ENCODE measurements at regions not wholly inside any gene's neighbourhood (a gene's known extent, or its start where the extent isn't known, plus 50 kb on each side); places are given as distances from the start of the nearest gene placed in this dataset.

DNA sequence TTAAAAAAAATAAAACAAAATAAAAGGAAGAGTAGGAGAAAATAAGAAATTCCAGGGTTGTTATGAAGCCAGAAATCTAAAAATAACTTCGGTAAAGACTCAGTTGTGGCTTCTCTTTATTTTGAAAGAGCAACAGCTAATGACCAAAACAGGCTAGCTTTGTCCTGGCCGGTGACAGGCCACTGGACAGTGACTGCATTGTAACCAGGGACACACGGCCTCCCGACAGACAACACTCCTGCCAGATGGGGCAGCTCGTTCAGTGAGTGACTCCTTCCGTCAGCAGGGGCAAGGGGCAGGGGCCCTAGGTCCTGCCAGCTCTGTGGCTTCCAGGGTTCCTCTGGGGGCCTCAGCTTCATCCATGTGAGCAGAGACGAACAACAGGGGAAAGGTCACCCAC lies 173.4 kb downstream of the KATNAL1 start:
- H3K27ac Mint-ChIP-seq = no peak overlapping the region
- no peak for ATAC-seq (ENCODE audit: low read depth)
- peaks cover 4% of the 10 kb centered on the region for H3K27me3 Mint-ChIP-seq
- Histone ChIP-seq H3K9me3 (ENCODE audit: control extremely low read depth in 1 of 3, control insufficient read depth in 2 of 3, insufficient read depth in 1 of 3, low read length in 2 of 3) (peaks cover 0 to 3% (median 0%) of the 10 kb centered on the region in 3 donors), H3K27me3 (replicated peaks in 1 of 4; ENCODE audit: control extremely low read depth in 1 of 4, control insufficient read depth in 3 of 4, insufficient read depth in 4 of 4, low read length in 3 of 4) (no peaks in the 10 kb centered on the region), H3K79me2 (ENCODE audit: control insufficient read depth, insufficient read depth, low read length) (no peaks in the 10 kb centered on the region), H3K27ac (ENCODE audit: low read length in 2 of 2) (no peak overlapping the region), H3K9ac (ENCODE audit: low read length) (no peak overlapping the region), H2AFZ (ENCODE audit: insufficient read depth, low read depth, low read length, poor library complexity, severe bottlenecking) (no peak overlapping the region), H3K36me3 (replicated peaks in 1 of 2; ENCODE audit: control extremely low read depth in 1 of 2, control insufficient read depth in 1 of 2, extremely low read depth in 1 of 2, insufficient read depth in 2 of 2, low read length in 1 of 2) (no peaks in the 10 kb centered on the region), H4K20me1 (ENCODE audit: control insufficient read depth, insufficient read depth, low read length, poor library complexity, severe bottlenecking) (no peaks in the 10 kb centered on the region), H3K4me2 (replicated peaks; ENCODE audit: low read depth, low read length, poor library complexity, severe bottlenecking) (no peak overlapping the region), H3K4me3 (ENCODE audit: control extremely low read depth in 1 of 5, extremely low read depth in 1 of 5, insufficient read depth in 1 of 5, low read depth in 2 of 5, low read length in 4 of 5) (no peak overlapping the region), H3K4me1 (ENCODE audit: control insufficient read depth in 2 of 2, insufficient read depth in 2 of 2, low read length in 2 of 2) (peaks cover 4% of the 10 kb centered on the region in 2 donors)
- intact Hi-C loops (cut with micrococcal nuclease) = loop anchor here (2.0 to 10.0 kb wide), 6 partner anchors 19 to 608 kb away; partner anchors contain the start of gene KATNAL1
- peaks cover 5% of the 10 kb centered on the region for H3K4me1 Mint-ChIP-seq
- no peak overlapping the region for H3K4me3 Mint-ChIP-seq
- ChIA-PET POLR2A (no interaction called here), CTCF (interaction anchor here (0.5 to 6.3 kb wide), 14 partner anchors 8 to 731 kb away, joined by 3 to 59 read pairs (median 9); no protein-coding TSS in a partner anchor)
- H3K9me3 Mint-ChIP-seq (ENCODE audit: insufficient read depth) = no peaks in the 10 kb centered on the region
- TF ChIP-seq CTCF (IDR thresholded peaks at IDR 0.05) = no peak
- no peak for TF ChIP-seq EZH2 (IDR thresholded peaks at IDR 0.05; ENCODE audit: borderline replicate concordance, insufficient read depth, low read depth, low read length, poor library complexity, severe bottlenecking)
- DNase-seq = no peak
- WGBS (ENCODE audit: insufficient coverage) = 84% methylated on average over 6 of the region's 7 CpGs

DNA sequence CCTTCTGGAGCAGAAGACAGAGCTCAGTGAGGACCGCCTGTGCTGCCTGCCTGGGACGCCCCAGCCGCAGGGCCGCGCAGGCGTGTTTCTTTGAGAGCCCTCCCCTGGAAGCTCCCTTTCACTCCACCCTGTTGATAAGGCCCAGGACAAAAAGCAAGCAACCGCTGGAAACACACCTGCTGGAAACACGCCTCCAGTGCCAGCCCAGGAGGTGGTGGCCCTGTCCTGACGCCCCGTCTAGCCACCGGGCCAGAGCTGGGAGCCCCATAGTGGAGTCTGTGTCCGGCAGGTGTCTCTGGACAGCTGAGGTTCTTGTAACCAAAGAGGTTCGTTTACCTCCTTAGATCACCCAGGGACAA lies 173.8 kb downstream of the KATNAL1 start:
- H4K20me1 ChIP-seq (ENCODE audit: control insufficient read depth, insufficient read depth, low read length, poor library complexity, severe bottlenecking) = no peaks in the 10 kb centered on the region
- H3K27me3 Mint-ChIP-seq = peaks cover 4% of the 10 kb centered on the region
- ChIA-PET POLR2A (interaction anchor here (1.3 kb wide), 1 partner anchor 15 kb away, joined by 3 read pairs; no protein-coding TSS in a partner anchor), CTCF (interaction anchor here (0.5 to 6.3 kb wide), 18 partner anchors 8 to 732 kb away, joined by 3 to 59 read pairs (median 8); no protein-coding TSS in a partner anchor)
- no peak overlapping the region for H3K4me3 Mint-ChIP-seq
- no peak overlapping the region for H3K27ac ChIP-seq (ENCODE audit: low read length in 2 of 2)
- no peak for DNase-seq
- intact Hi-C loops (cut with micrococcal nuclease) = loop anchor here (2.0 to 10.0 kb wide), 6 partner anchors 19 to 609 kb away; partner anchors contain the start of gene KATNAL1
- no peak overlapping the region for H3K27ac Mint-ChIP-seq
- H3K9me3 ChIP-seq (ENCODE audit: control extremely low read depth in 1 of 3, control insufficient read depth in 2 of 3, insufficient read depth in 1 of 3, low read length in 2 of 3) = peaks cover 0 to 3% (median 0%) of the 10 kb centered on the region in 3 donors
- no peak for ATAC-seq (ENCODE audit: low read depth)
- 94% methylated on average over 9 of the region's 13 CpGs for WGBS (ENCODE audit: insufficient coverage)
- H2AFZ ChIP-seq (ENCODE audit: insufficient read depth, low read depth, low read length, poor library complexity, severe bottlenecking) = no peak overlapping the region
- no peak overlapping the region for H3K4me3 ChIP-seq (ENCODE audit: control extremely low read depth in 1 of 5, extremely low read depth in 1 of 5, insufficient read depth in 1 of 5, low read depth in 2 of 5, low read length in 4 of 5)
- H3K27me3 ChIP-seq (replicated peaks in 1 of 4; ENCODE audit: control extremely low read depth in 1 of 4, control insufficient read depth in 3 of 4, insufficient read depth in 4 of 4, low read length in 3 of 4) = no peaks in the 10 kb centered on the region
- H3K4me1 ChIP-seq (ENCODE audit: control insufficient read depth in 2 of 2, insufficient read depth in 2 of 2, low read length in 2 of 2) = peaks cover 4% of the 10 kb centered on the region in 2 donors
- no peaks in the 10 kb centered on the region for H3K79me2 ChIP-seq (ENCODE audit: control insufficient read depth, insufficient read depth, low read length)
- no peaks in the 10 kb centered on the region for H3K9me3 Mint-ChIP-seq (ENCODE audit: insufficient read depth)
- no peak overlapping the region for H3K4me2 ChIP-seq (replicated peaks; ENCODE audit: low read depth, low read length, poor library complexity, severe bottlenecking)
- H3K4me1 Mint-ChIP-seq = peaks cover 5% of the 10 kb centered on the region
- no peaks in the 10 kb centered on the region for H3K36me3 ChIP-seq (replicated peaks in 1 of 2; ENCODE audit: control extremely low read depth in 1 of 2, control insufficient read depth in 1 of 2, extremely low read depth in 1 of 2, insufficient read depth in 2 of 2, low read length in 1 of 2)
- H3K9ac ChIP-seq (ENCODE audit: low read length) = no peak overlapping the region
- TF ChIP-seq EZH2 (IDR thresholded peaks at IDR 0.05; ENCODE audit: borderline replicate concordance, insufficient read depth, low read depth, low read length, poor library complexity, severe bottlenecking) (no peak), CTCF (IDR thresholded peaks at IDR 0.05) (no peak)

Data from B cell (primary cell).